NB4 (cell line): ENCODE measurements at regions not wholly inside any gene's neighbourhood (a gene's known extent, or its start where the extent isn't known, plus 50 kb on each side); places are given as distances from the start of the nearest gene placed in this dataset.

Experiments
- CTCF ChIP-seq: IDR thresholded peaks from one replicate; pipeline ENCODE4 v1.5.1; 2012; ENCODE audit warnings: low read depth, low read length
- MYC ChIP-seq: IDR thresholded peaks from 2 replicates; pipeline ENCODE4 v1.6.1; 2011; ENCODE audit warnings: low read depth, low read length
- POLR2A ChIP-seq: IDR thresholded peaks from 2 replicates; pipeline ENCODE4 v1.6.1; 2011; ENCODE audit warnings: mild to moderate bottlenecking; ENCODE audit not compliant: insufficient read length; ENCODE audit errors: extremely low read depth

- no peak for TF ChIP-seq POLR2A
- no peak for TF ChIP-seq CTCF
- TF ChIP-seq MYC, result no peak
Measured at GRCh38 chr7:67392596-67393438, 396.2 kb downstream of the TYW1 start.
